ENCODE measurements at regions not wholly inside any gene's neighbourhood (a gene's known extent, or its start where the extent isn't known, plus 50 kb on each side); places are given as distances from the start of the nearest gene placed in this dataset.
"Not testable (repeated sequence)": the region's sequence is repeated elsewhere in the genome, so short reads cannot be mapped to it uniquely, and the experiment has no call there.

- TF ChIP-seq CTCF (IDR thresholded peaks at IDR 0.05): no peak
Measured at GRCh38 chr20:55632592-55632991, 372.7 kb downstream of the CBLN4 start.

GRCh38 chr20:55629143-55629542 is 376.2 kb downstream of the CBLN4 start:
- not testable (repeated sequence) for ATAC-seq (ENCODE audit: low FRiP score); DNase-seq (ENCODE audit: low spot score)

More at GRCh38 chr20:55632592-55632991, 372.7 kb downstream of the CBLN4 start:
- DNase-seq (ENCODE audit: low spot score) (no peak), ATAC-seq (ENCODE audit: low FRiP score) (no peak)

GRCh38 chr20:55626716-55627115 is 378.6 kb downstream of the CBLN4 start:
- no peak for TF ChIP-seq CTCF (IDR thresholded peaks at IDR 0.05)
- ATAC-seq (ENCODE audit: low FRiP score): no peak
- no peak for DNase-seq (ENCODE audit: low spot score)

GRCh38 chr20:55616367-55616766 is 389.0 kb downstream of the CBLN4 start:
- ATAC-seq (ENCODE audit: low FRiP score): no peak
- TF ChIP-seq CTCF (IDR thresholded peaks at IDR 0.05): no peak
- DNase-seq (ENCODE audit: low spot score): no peak

GRCh38 chr20:55615818-55616217 is 389.5 kb downstream of the CBLN4 start:
- ATAC-seq (ENCODE audit: low FRiP score) (no peak), DNase-seq (ENCODE audit: low spot score) (no peak)
- TF ChIP-seq CTCF (IDR thresholded peaks at IDR 0.05): no peak

GRCh38 chr20:55614220-55614757 is 391.0 kb downstream of the CBLN4 start:
- no peak for DNase-seq (ENCODE audit: low spot score)
- TF ChIP-seq CTCF (IDR thresholded peaks at IDR 0.05): no peak
- ATAC-seq (ENCODE audit: low FRiP score): no peak

- no peak for TF ChIP-seq CTCF (IDR thresholded peaks at IDR 0.05)
- no peak for ATAC-seq (ENCODE audit: low FRiP score)
Measured at GRCh38 chr20:55610756-55611155, 394.6 kb downstream of the CBLN4 start.

GRCh38 chr20:55605594-55605993 is 399.7 kb downstream of the CBLN4 start:
- no peak for ATAC-seq (ENCODE audit: low FRiP score)
- no peak for TF ChIP-seq CTCF (IDR thresholded peaks at IDR 0.05)
- DNase-seq (ENCODE audit: low spot score): no peak

More at GRCh38 chr20:55610756-55611155, 394.6 kb downstream of the CBLN4 start:
- no peak for DNase-seq (ENCODE audit: low spot score)

Data from omental fat pad (tissue), 3 donors.